ENCODE measurements at regions not wholly inside any gene's neighbourhood (a gene's known extent, or its start where the extent isn't known, plus 50 kb on each side); places are given as distances from the start of the nearest gene placed in this dataset.

GRCh38 chr3:191518861-191519260 is 57.9 kb downstream of the PYDC2 start:
- peaks cover 0 to 3% (median 0%) of the 10 kb centered on the region in 7 donors for H3K9me3 Mint-ChIP-seq

DNA sequence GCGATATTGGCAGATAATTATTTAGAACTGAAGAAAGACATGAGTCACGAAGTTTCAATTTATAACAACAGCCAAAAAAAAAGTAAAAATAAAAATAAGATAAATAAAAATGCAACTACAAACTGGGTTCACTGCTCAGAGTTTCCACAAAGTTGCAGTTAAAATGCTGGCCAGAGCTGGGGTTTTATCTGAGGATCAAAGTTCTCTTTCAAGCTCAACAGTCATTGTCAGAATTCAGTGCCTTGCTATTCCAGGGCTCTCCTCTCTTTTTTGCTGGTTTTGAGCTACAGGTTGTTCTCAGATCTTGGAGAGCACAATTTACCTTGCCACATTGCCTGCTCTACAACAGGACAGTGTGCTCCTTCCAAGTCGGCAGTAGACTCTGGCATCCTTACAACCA is 60.1 kb downstream of the PYDC2 start:
- Histone ChIP-seq H2AFZ (ENCODE audit: insufficient read depth, low read depth, low read length, poor library complexity, severe bottlenecking) (no peak overlapping the region), H3K27me3 (ENCODE audit: control insufficient read depth in 2 of 2, insufficient read depth in 2 of 2, low read length in 2 of 2) (no peaks in the 10 kb centered on the region), H3K4me3 (replicated peaks in 1 of 3; ENCODE audit: low read depth in 2 of 3, low read length in 3 of 3) (no peak overlapping the region), H3K79me2 (ENCODE audit: insufficient read depth, low read length) (no peaks in the 10 kb centered on the region), H3K36me3 (replicated peaks in 1 of 2; ENCODE audit: control insufficient read depth in 1 of 2, insufficient read depth in 2 of 2, low read length in 2 of 2) (no peaks in the 10 kb centered on the region), H4K20me1 (ENCODE audit: insufficient read depth, low read length) (no peaks in the 10 kb centered on the region), H3K9ac (ENCODE audit: insufficient read depth, low read length, poor library complexity, severe bottlenecking) (no peak overlapping the region), H3K4me1 (ENCODE audit: control insufficient read depth in 1 of 2, insufficient read depth in 2 of 2, low read length in 2 of 2) (no peaks in the 10 kb centered on the region), H3K4me2 (replicated peaks; ENCODE audit: extremely low read depth, low read length, poor library complexity, severe bottlenecking) (no peak overlapping the region), H3K9me3 (replicated peaks in 1 of 2; ENCODE audit: control insufficient read depth in 1 of 2, insufficient read depth in 1 of 2, low read length in 2 of 2) (no peaks in the 10 kb centered on the region), H3K27ac (ENCODE audit: low read depth in 1 of 2, low read length in 2 of 2) (no peak overlapping the region)
- intact Hi-C loops (cut with micrococcal nuclease), result no loop called here
- Mint-ChIP-seq H3K27ac (no peak overlapping the region), H3K36me3 (no peaks in the 10 kb centered on the region), H3K9me3 (peaks cover 0 to 4% (median 0%) of the 10 kb centered on the region in 7 donors), H3K27me3 (ENCODE audit: low read depth in 3 of 3) (no peaks in the 10 kb centered on the region), H3K4me1 (no peaks in the 10 kb centered on the region), H3K4me3 (no peak overlapping the region)
- WGBS (ENCODE audit: insufficient coverage), result no CpG with 5 or more reads among the region's 3 CpGs
- no peak for TF ChIP-seq CTCF (IDR thresholded peaks at IDR 0.05)
- DNase-seq, result no peak

More at GRCh38 chr3:191518861-191519260, 57.9 kb downstream of the PYDC2 start:
- Mint-ChIP-seq H3K36me3 (no peaks in the 10 kb centered on the region), H3K27me3 (ENCODE audit: low read depth in 3 of 3) (no peaks in the 10 kb centered on the region), H3K4me3 (no peak overlapping the region), H3K27ac (no peak overlapping the region), H3K4me1 (no peaks in the 10 kb centered on the region)
- no peak overlapping the region for H2AFZ ChIP-seq (ENCODE audit: insufficient read depth, low read depth, low read length, poor library complexity, severe bottlenecking)
- H3K27ac ChIP-seq (ENCODE audit: low read depth in 1 of 2, low read length in 2 of 2), result no peak overlapping the region
- no peaks in the 10 kb centered on the region for H3K4me1 ChIP-seq (ENCODE audit: control insufficient read depth in 1 of 2, insufficient read depth in 2 of 2, low read length in 2 of 2)
- no peak overlapping the region for H3K4me2 ChIP-seq (replicated peaks; ENCODE audit: extremely low read depth, low read length, poor library complexity, severe bottlenecking)
- intact Hi-C loops (cut with micrococcal nuclease), result no loop called here
- WGBS (ENCODE audit: insufficient coverage), result no CpG with 5 or more reads among the region's 7 CpGs
- TF ChIP-seq CTCF (IDR thresholded peaks at IDR 0.05), result no peak
- DNase-seq, result no peak
- H3K79me2 ChIP-seq (ENCODE audit: insufficient read depth, low read length), result no peaks in the 10 kb centered on the region
- no peaks in the 10 kb centered on the region for H3K27me3 ChIP-seq (ENCODE audit: control insufficient read depth in 2 of 2, insufficient read depth in 2 of 2, low read length in 2 of 2)
- H3K36me3 ChIP-seq (replicated peaks in 1 of 2; ENCODE audit: control insufficient read depth in 1 of 2, insufficient read depth in 2 of 2, low read length in 2 of 2), result no peaks in the 10 kb centered on the region
- H3K9me3 ChIP-seq (replicated peaks in 1 of 2; ENCODE audit: control insufficient read depth in 1 of 2, insufficient read depth in 1 of 2, low read length in 2 of 2), result no peaks in the 10 kb centered on the region
- no peak overlapping the region for H3K9ac ChIP-seq (ENCODE audit: insufficient read depth, low read length, poor library complexity, severe bottlenecking)
- H3K4me3 ChIP-seq (replicated peaks in 1 of 3; ENCODE audit: low read depth in 2 of 3, low read length in 3 of 3), result no peak overlapping the region
- H4K20me1 ChIP-seq (ENCODE audit: insufficient read depth, low read length), result no peaks in the 10 kb centered on the region

Data from CD14-positive monocyte (primary cell).